Uterus (tissue), 3 donors: ENCODE measurements at regions not wholly inside any gene's neighbourhood (a gene's known extent, or its start where the extent isn't known, plus 50 kb on each side); places are given as distances from the start of the nearest gene placed in this dataset.

ENCODE experiments used
- DNase-seq, 2 donors: peaks; one replicate each; pipeline ENCODE4 v3.0.0-alpha.2; 2019 to 2020
- H3K27ac ChIP-seq, 2 donors: fragments of 200-600 bp; sonication (generic); 1 replicate in 1 of 2; 2 replicates in 1 of 2; pipeline ENCODE4 v1.5.1; 2016 to 2018
- H3K27me3 ChIP-seq, 2 donors: fragments of 200-600 bp; sonication (generic); one replicate each; pipeline ENCODE4 v1.5.1; 2018 to 2019; ENCODE audit warnings: control low read depth in 1 of 2
- H3K36me3 ChIP-seq, 2 donors: fragments of 200-600 bp; sonication (generic); one replicate each; pipeline ENCODE4 v1.5.1; 2019; ENCODE audit warnings: control low read depth in 1 of 2
- H3K4me1 ChIP-seq, 2 donors: fragments of 200-600 bp; sonication (generic); one replicate each; pipeline ENCODE4 v1.5.1; 2018 to 2019; ENCODE audit warnings: control low read depth in 1 of 2
- H3K4me3 ChIP-seq, 2 donors: fragments of 200-600 bp; sonication (generic); 1 replicate in 1 of 2; 2 replicates in 1 of 2; pipeline ENCODE4 v1.5.1; 2018 to 2019; ENCODE audit warnings: mild to moderate bottlenecking in 1 of 2
- H3K9me3 ChIP-seq, 2 donors: fragments of 200-600 bp; sonication (generic); one replicate each; pipeline ENCODE4 v1.5.1; 2019; ENCODE audit warnings: control low read depth in 1 of 2
- CTCF ChIP-seq, 4 experiments: fragments of 200-600 bp in 2 of 4; fragments of 450-650 bp in 2 of 4; sonication (generic) in 2 of 4; IDR thresholded peaks; one replicate each; pipeline ENCODE4 v1.5.1; 2016 to 2019; ENCODE audit warnings: antibody characterized with exemption in 4 of 4, mild to moderate bottlenecking in 2 of 4, moderate library complexity in 1 of 4
- POLR2A ChIP-seq, 2 donors: fragments of 450-650 bp; IDR thresholded peaks; one replicate each; pipeline ENCODE4 v1.6.1; 2016; ENCODE audit warnings: antibody characterized with exemption in 2 of 2, mild to moderate bottlenecking in 1 of 2, moderate library complexity in 1 of 2
- intact Hi-C: fragments of 100-400 bp; cut with DNase I; formaldehyde crosslinking; loops from one replicate; pipeline ENCODE4 v1.15.1; 2023; ENCODE audit warnings: low total_unique reads
- donor health status: DM: yes; HTN: yes; CAD: no.

DNA sequence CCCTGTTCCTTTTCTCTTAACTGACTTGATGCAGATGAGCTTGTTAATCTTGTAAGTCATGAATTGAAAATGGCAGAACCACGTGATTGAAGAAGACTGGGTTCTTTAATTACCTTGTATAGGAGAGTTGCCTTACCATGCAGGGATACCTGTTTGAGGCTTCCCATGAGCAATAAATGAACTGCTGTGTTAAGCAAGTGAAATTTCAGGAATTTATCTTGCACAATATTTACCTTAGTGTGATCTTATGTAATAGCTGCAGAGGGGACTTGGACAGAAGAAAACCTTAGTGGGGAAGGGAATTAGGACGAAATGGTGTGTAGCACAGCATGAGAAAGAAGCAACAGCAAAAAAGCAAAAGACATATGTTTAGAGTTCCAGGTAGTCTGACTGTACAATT, 384.0 kb upstream of the TMEFF2 start:
- H3K27ac ChIP-seq = no peak overlapping the region
- no peaks in the 10 kb centered on the region for H3K4me1 ChIP-seq
- intact Hi-C loops = no loop called here
- H3K27me3 ChIP-seq = no peaks in the 10 kb centered on the region
- TF ChIP-seq POLR2A (IDR thresholded peaks at IDR 0.05) = no peak
- TF ChIP-seq CTCF (IDR thresholded peaks at IDR 0.05) = no peak
- H3K36me3 ChIP-seq = no peaks in the 10 kb centered on the region
- no peaks in the 10 kb centered on the region for H3K9me3 ChIP-seq
- no peak for DNase-seq
- H3K4me3 ChIP-seq = no peak overlapping the region

- intact Hi-C loops = no loop called here
- no peak for TF ChIP-seq CTCF (IDR thresholded peaks at IDR 0.05)
- TF ChIP-seq POLR2A (IDR thresholded peaks at IDR 0.05) = no peak
- Histone ChIP-seq H3K9me3 (no peaks in the 10 kb centered on the region), H3K36me3 (no peaks in the 10 kb centered on the region), H3K4me1 (no peaks in the 10 kb centered on the region), H3K4me3 (no peak overlapping the region), H3K27ac (no peak overlapping the region), H3K27me3 (no peaks in the 10 kb centered on the region)
- DNase-seq = no peak
Observed at GRCh38 chr2:192577706-192578105, 383.0 kb upstream of the TMEFF2 start.

- Histone ChIP-seq H3K4me3 (no peak overlapping the region), H3K27me3 (no peaks in the 10 kb centered on the region), H3K27ac (no peak overlapping the region), H3K9me3 (no peaks in the 10 kb centered on the region), H3K36me3 (no peaks in the 10 kb centered on the region), H3K4me1 (no peaks in the 10 kb centered on the region)
- intact Hi-C loops = no loop called here
- no peak for DNase-seq
- TF ChIP-seq POLR2A (IDR thresholded peaks at IDR 0.05) = no peak
- no peak for TF ChIP-seq CTCF (IDR thresholded peaks at IDR 0.05)
Observed at GRCh38 chr2:192574552-192574951, 379.8 kb upstream of the TMEFF2 start.

DNA sequence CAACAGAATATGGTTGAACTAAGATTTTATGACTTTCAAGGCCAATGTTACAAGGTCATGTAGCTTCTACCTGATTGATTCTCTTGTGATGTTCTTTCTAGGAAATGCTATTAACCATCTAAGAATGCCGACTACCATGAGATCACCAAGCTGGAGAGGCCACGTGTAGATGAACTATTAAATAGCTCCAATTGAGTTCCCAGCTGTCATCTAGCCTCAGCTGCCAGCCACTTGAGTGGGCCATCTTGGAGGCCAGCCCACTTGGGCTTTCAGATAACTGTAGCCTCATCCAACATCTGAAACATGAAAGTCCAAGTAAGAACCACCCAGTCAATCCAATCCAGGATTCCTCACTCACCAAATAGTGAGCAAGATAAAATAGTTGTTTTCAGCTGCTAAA, 376.9 kb upstream of the TMEFF2 start:
- Histone ChIP-seq H3K27ac (no peak overlapping the region), H3K9me3 (no peaks in the 10 kb centered on the region), H3K4me1 (no peaks in the 10 kb centered on the region), H3K36me3 (no peaks in the 10 kb centered on the region), H3K27me3 (no peaks in the 10 kb centered on the region), H3K4me3 (no peak overlapping the region)
- TF ChIP-seq POLR2A (IDR thresholded peaks at IDR 0.05) = no peak
- no peak for TF ChIP-seq CTCF (IDR thresholded peaks at IDR 0.05)
- intact Hi-C loops = no loop called here
- DNase-seq = no peak

GRCh38 chr2:192570788-192571187, 376.1 kb upstream of the TMEFF2 start:
- no peaks in the 10 kb centered on the region for H3K9me3 ChIP-seq
- no peak for TF ChIP-seq CTCF (IDR thresholded peaks at IDR 0.05)
- no peak for TF ChIP-seq POLR2A (IDR thresholded peaks at IDR 0.05)
- intact Hi-C loops = no loop called here

More at GRCh38 chr2:192570788-192571187, 376.1 kb upstream of the TMEFF2 start:
- no peaks in the 10 kb centered on the region for H3K36me3 ChIP-seq
- DNase-seq = no peak
- H3K4me1 ChIP-seq = no peaks in the 10 kb centered on the region
- no peak overlapping the region for H3K27ac ChIP-seq
- H3K4me3 ChIP-seq = no peak overlapping the region
- H3K27me3 ChIP-seq = no peaks in the 10 kb centered on the region
